Middle frontal gyrus (tissue), 1 donor: ENCODE measurements at regions not wholly inside any gene's neighbourhood (a gene's known extent, or its start where the extent isn't known, plus 50 kb on each side); places are given as distances from the start of the nearest gene placed in this dataset.
A peak's percentile ranks its signal among the peaks of the same experiment; 100 is the strongest.

Experiments used
- DNase-seq: peaks from one replicate; pipeline ENCODE4 v3.0.0-alpha.2; 2015; ENCODE audit warnings: low spot score; ENCODE audit errors: extremely low spot score

DNA sequence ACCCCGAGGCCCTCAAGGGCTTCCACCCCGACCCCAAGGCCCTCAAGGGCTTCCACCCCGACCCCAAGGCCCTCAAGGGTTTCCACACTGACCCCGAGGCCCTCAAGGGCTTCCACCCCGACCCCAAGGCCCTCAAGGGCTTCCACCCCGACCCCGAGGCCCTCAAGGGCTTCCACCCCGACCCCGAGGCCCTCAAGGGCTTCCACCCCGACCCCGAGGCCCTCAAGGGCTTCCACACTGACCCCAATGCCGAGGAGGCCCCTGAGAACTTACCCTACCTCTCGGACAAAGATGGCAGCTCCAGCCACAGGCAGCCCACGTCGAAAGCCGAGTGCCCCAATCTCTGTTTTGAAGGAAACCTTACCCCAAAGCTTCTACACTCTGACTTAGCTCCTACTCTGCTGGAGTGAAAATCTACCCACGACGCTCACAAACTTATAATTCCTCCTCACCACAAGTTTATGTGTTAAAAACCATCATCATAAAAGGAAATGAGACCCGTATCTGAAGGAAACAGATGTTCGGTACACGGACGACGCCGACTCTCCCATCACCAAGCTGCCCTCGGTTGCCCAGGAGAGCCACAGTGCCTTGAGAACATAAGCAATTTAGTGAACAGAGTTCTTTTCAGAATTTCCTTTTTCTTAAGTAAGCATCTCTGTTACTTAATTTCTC, 61.2 kb upstream of the RPH3AL start:
- no peak for DNase-seq

DNA sequence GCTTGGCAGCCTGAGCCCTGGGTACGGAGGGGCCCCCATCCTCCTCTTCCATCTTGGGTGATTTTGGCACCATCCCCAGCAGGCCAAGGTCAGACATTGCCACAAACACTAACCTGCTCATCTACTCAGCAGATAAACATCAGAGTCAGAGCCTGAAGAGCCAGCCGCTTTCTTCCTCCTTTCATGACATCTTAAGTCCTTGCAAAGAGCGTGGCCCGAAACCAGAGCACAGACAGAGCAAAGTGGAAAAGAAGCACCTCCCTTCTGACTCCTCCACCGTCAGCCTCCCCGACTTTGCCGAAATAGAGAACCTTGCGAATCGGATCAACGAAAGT, 60.4 kb upstream of the RPH3AL start:
- DNase-seq: no peak

DNA sequence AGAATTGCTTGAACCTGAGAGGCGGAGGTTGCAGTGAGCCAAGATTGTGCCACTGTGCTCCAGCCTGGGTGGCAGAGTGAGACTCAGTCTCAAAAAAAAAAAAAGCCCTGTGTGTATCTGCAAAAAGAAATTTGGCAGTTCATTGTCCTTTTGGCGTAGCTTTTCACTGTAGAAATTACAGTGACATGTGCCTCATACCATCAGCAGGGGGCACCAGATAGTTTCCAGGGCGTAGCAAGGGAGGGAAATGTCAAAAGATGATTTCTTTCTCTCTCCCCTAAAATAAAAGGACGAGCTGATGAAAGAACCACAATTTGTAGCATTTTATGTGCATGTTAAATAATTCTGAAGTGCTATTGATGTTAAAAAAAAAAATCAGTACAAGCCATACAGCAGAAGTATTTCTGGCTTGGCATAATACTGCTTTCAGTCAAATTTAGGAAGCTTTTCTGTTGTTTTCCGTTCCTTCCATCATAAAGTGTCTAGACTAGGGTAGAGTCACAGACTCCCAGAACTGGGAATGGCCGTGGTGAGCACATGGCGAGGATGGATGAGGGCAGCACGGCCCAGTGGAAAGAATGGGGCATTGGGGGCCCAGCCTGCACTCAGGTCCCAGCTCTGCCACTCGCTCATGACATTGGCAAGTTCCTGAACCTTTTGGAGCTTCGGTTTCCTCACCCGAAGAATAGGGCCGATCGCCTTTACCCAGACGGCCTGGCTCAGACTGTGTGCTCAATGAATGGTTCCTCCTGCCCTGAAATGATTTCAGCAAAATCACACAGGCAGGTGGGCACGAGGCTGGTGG, 59.8 kb upstream of the RPH3AL start:
- DNase-seq: peak; percentile 47

DNA sequence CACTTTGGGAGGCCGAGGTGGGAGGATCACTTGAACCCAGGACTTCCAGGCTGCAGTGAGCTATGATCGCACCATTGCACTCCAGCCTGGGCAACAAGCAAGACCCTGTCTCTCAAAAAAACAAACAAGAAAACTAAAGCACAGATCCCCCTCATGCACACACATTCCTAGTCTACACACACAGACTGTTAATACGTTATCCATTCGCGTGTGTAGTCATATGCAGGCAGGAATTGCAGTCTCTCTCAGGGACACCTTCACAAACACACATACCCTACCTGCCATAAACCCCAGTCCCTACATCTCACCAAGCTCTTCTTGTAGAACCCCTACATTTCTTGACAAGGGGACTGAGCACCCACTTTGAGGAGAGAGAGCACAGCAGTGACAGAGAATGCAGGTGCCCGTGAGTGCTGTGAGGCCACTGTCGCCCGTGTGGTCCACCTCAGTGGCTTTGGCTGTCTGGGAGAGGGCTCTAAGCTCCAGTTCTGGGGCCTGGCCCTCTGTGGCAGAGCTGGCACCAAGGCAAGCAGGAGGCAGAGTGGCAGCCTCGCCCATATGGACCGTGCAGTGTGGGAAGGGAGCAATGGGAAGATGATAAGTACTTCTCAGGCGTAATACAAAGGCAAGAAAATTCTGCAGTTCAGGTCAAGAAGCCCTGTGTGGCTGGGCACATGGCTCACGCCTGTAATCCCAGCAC, 59.0 kb upstream of the RPH3AL start:
- DNase-seq: no peak

DNA sequence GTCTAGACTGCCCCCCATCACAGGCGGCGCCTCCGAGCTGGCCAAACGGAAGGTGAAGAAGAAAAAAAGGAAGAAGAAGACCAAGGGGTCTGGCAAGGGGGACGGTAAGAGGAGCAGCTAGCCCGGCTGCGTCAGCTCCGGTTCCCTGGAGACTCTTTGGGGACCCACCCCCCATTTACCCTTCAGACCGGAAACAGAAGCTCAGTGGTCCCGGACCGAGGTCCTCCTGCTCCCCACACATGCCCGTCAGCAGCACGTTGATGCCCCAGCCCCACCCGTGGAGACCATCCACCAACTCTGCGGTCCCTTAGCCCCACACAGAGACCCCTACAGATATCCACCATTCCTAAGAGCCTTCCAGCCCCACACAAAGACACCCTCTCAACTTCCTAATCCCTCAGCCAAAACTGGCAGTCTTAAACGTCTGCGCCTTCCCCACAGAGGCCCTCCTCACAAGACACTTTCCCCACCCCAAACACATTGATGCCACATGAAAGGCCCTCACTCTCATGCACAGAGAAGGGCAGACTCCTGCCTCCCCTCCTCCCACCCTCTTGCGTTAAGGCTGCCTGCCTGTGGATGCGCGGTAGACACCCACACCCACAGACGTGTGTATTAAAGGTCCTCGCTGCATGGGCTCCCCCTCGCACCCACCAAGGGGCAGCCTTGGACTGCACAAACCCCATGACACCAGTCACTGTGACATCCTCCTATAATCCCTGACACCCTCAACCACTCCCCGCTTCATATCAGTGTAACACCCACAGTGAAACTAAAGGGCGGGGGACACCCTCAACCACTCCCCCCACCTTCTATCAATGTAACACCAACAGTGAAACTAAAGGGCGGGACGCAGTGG, 58.2 kb upstream of the RPH3AL start:
- DNase-seq: no peak

DNA sequence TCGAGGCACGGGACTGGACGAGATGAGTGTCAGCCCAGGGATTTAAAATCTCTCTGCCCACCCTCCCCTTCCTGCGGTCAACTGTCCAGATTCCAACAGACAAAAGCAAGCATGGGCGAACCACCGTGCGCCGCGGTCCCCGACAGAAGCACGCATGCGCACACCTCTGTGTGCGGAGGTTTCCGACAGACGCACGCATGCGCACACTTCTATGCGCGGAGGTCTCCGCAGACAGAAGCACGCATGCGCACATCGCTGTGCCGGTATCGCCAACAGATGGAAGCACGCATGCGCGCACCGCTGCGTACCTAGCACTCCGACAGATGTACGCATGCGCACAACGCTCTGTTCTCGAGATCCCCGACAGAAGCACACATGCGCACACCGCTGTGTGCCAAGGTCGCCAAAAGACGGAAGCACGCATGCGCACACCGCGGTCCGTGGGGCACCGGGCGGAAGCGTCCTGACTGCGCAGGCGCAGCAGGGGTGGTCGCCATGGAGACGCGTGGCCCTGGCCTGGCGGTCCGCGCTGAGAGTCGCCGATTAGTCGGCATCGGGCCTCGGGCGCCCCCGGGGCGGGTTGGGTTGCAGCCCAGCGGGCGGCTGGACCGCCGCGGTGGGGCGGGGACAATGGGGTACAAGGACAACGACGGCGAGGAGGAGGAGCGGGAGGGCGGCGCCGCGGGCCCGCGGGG, 57.4 kb upstream of the RPH3AL start:
- peak; percentile 97 for DNase-seq

DNA sequence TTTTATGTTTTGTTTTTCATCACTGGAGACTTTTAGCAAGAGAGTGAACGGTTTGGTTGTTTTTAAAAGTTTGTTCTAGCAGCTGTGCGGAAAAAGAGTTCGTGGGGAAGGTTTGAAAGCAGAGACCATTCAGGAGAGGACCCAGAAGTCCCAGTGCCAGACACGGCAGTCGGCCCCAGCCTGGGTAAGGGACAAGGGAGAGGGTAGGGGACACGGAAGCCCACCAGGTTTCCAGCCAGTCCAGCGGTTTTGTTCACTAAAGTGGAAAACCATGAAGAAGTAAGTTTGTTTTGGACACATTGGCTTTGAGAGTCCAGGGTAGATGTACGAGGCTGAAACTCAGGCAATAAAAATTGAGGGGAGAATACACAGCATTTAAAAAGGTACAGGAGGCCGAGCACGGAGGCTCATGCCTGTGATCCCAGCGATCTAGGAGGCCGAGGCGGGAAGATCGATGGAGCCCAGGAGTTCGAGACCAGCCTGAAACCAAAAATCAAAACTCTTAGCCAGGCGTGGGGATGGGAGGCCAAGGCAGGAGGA, 56.8 kb upstream of the RPH3AL start:
- no peak for DNase-seq

DNA sequence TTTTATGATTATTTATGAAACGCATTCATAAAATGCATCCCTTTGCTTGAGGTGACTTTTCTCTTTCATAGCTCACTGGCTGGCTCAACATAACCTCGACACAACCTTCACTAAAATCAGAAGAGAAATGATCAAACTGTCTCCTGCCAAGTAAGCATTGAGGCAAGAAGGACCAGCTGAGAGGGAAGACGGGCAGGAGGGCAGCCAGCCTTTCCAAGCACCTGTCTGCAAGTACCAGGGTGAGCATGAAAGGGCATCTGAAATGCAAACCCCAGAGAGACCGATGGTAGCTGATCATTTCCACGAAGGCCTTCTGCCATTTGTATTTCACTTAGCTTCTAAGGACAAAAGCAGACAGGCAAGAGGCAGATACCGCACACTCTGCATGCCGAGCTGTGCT, 52.1 kb upstream of the RPH3AL start:
- no peak for DNase-seq
